ENCODE measurements at regions not wholly inside any gene's neighbourhood (a gene's known extent, or its start where the extent isn't known, plus 50 kb on each side); places are given as distances from the start of the nearest gene placed in this dataset.

GRCh38 chr1:233735331-233735730, 121.4 kb downstream of the KCNK1 start:
- WGBS (ENCODE audit: insufficient coverage, insufficient replicate concordance, low lambda C conversion rate, missing lambda C conversion rate), result 4% methylated on average over 1 of the region's 1 CpG
- intact Hi-C loops (cut with micrococcal nuclease; ENCODE audit: unreplicated experiment), result no loop called here
- Histone ChIP-seq H3K27me3 (replicated peaks in 1 of 2; ENCODE audit: control insufficient read depth in 2 of 2, insufficient read depth in 2 of 2, low read length in 1 of 2) (no peaks in the 10 kb centered on the region), H4K20me1 (ENCODE audit: control insufficient read depth, insufficient read depth) (no peaks in the 10 kb centered on the region), H3K27ac (ENCODE audit: control insufficient read depth, insufficient read depth) (no peak overlapping the region), H2AFZ (ENCODE audit: control insufficient read depth, low read depth, low read length) (no peak overlapping the region), H3K4me2 (ENCODE audit: control insufficient read depth, insufficient read depth) (no peak overlapping the region), H3K9ac (ENCODE audit: control insufficient read depth, insufficient read depth, low read length) (no peak overlapping the region), H3K79me2 (ENCODE audit: control insufficient read depth, insufficient read depth, low read length) (no peaks in the 10 kb centered on the region), H3K4me3 (no peak overlapping the region), H3K4me1 (ENCODE audit: control insufficient read depth, insufficient read depth, low read length) (no peaks in the 10 kb centered on the region), H3K36me3 (ENCODE audit: control insufficient read depth in 2 of 2, insufficient read depth in 2 of 2, low read length in 1 of 2) (no peaks in the 10 kb centered on the region), H3K9me3 (replicated peaks; ENCODE audit: control insufficient read depth, insufficient read depth, low read length) (no peaks in the 10 kb centered on the region)
- TF ChIP-seq ZNF622 (IDR thresholded peaks at IDR 0.05) (no peak), WRNIP1 (IDR thresholded peaks at IDR 0.05; ENCODE audit: borderline replicate concordance, low read depth, low read length) (no peak), TCF3 (IDR thresholded peaks at IDR 0.05; ENCODE audit: borderline replicate concordance, insufficient read depth, low read depth, low read length) (no peak), MYC (IDR thresholded peaks at IDR 0.05; ENCODE audit: insufficient read depth, insufficient read length, insufficient replicate concordance, low read length, severe bottlenecking) (no peak)
- TF ChIP-seq, protein P1, sequence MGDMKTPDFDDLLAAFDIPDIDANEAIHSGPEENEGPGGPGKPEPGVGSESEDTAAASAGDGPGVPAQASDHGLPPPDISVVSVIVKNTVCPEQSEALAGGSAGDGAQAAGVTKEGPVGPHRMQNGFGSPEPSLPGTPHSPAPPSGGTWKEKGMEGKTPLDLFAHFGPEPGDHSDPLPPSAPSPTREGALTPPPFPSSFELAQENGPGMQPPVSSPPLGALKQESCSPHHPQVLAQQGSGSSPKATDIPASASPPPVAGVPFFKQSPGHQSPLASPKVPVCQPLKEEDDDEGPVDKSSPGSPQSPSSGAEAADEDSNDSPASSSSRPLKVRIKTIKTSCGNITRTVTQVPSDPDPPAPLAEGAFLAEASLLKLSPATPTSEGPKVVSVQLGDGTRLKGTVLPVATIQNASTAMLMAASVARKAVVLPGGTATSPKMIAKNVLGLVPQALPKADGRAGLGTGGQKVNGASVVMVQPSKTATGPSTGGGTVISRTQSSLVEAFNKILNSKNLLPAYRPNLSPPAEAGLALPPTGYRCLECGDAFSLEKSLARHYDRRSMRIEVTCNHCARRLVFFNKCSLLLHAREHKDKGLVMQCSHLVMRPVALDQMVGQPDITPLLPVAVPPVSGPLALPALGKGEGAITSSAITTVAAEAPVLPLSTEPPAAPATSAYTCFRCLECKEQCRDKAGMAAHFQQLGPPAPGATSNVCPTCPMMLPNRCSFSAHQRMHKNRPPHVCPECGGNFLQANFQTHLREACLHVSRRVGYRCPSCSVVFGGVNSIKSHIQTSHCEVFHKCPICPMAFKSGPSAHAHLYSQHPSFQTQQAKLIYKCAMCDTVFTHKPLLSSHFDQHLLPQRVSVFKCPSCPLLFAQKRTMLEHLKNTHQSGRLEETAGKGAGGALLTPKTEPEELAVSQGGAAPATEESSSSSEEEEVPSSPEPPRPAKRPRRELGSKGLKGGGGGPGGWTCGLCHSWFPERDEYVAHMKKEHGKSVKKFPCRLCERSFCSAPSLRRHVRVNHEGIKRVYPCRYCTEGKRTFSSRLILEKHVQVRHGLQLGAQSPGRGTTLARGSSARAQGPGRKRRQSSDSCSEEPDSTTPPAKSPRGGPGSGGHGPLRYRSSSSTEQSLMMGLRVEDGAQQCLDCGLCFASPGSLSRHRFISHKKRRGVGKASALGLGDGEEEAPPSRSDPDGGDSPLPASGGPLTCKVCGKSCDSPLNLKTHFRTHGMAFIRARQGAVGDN (IDR thresholded peaks at IDR 0.05), result no peak
- ChIA-PET CTCF (no interaction called here), RAD21 (ENCODE audit: unreplicated experiment) (no interaction called here), SMC1A (ENCODE audit: uncharacterized antibody, unreplicated experiment) (interaction anchor here (0.7 kb wide), 2 partner anchors 44 to 294 kb away, joined by 3 to 4 read pairs; no protein-coding TSS in a partner anchor), POLR2A (no interaction called here)
- no TSS peak for BruUV-seq (replicated peaks)
- DNase-seq (ENCODE audit: low read depth, low spot score), result no peak
- no peak for FAIRE-seq
- ATAC-seq, result no peak
- in situ Hi-C loops (cut with MboI), result no loop called here

Measured in GM12878 (cell line).